DND-41 (cell line): ENCODE measurements at regions not wholly inside any gene's neighbourhood (a gene's known extent, or its start where the extent isn't known, plus 50 kb on each side); places are given as distances from the start of the nearest gene placed in this dataset.

Experiments
- EZH2 ChIP-seq: IDR thresholded peaks from 3 replicates; pipeline ENCODE4 v1.6.1; 2012; ENCODE audit warnings: borderline replicate concordance, low read depth, mild to moderate bottlenecking, moderate library complexity, low read length, inconsistent platforms; ENCODE audit not compliant: severe bottlenecking
- TF ChIP-seq, protein P1 (sequence below): IDR thresholded peaks from 2 replicates; pipeline ENCODE4 v1.5.1; 2012; ENCODE audit warnings: borderline replicate concordance, low read length, moderate library complexity, mild to moderate bottlenecking; ENCODE audit not compliant: poor library complexity, severe bottlenecking; ENCODE audit errors: extremely low read depth

GRCh38 chr3:24565053-24565452 is 70.4 kb upstream of the THRB start:
- TF ChIP-seq, protein P1, sequence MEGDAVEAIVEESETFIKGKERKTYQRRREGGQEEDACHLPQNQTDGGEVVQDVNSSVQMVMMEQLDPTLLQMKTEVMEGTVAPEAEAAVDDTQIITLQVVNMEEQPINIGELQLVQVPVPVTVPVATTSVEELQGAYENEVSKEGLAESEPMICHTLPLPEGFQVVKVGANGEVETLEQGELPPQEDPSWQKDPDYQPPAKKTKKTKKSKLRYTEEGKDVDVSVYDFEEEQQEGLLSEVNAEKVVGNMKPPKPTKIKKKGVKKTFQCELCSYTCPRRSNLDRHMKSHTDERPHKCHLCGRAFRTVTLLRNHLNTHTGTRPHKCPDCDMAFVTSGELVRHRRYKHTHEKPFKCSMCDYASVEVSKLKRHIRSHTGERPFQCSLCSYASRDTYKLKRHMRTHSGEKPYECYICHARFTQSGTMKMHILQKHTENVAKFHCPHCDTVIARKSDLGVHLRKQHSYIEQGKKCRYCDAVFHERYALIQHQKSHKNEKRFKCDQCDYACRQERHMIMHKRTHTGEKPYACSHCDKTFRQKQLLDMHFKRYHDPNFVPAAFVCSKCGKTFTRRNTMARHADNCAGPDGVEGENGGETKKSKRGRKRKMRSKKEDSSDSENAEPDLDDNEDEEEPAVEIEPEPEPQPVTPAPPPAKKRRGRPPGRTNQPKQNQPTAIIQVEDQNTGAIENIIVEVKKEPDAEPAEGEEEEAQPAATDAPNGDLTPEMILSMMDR: no peak
- no peak for TF ChIP-seq EZH2
